ENCODE measurements at regions not wholly inside any gene's neighbourhood (a gene's known extent, or its start where the extent isn't known, plus 50 kb on each side); places are given as distances from the start of the nearest gene placed in this dataset.
"Not testable (repeated sequence)": the region's sequence is repeated elsewhere in the genome, so short reads cannot be mapped to it uniquely, and the experiment has no call there.

- DNase-seq: no peak
Observed at GRCh38 chr13:39895254-39895653, 239.8 kb downstream of the COG6 start.

- no peak for DNase-seq
Observed at GRCh38 chr13:39897636-39898035, 242.2 kb downstream of the COG6 start.

GRCh38 chr13:39900106-39900750 is 244.8 kb downstream of the COG6 start:
- no peak for DNase-seq

- no peak for DNase-seq
Observed at GRCh38 chr13:39904959-39905358, 249.5 kb downstream of the COG6 start.

GRCh38 chr13:39909634-39910033 is 254.2 kb downstream of the COG6 start:
- DNase-seq: no peak

GRCh38 chr13:39910041-39910440 is 254.6 kb downstream of the COG6 start:
- DNase-seq: no peak

GRCh38 chr13:39910833-39911232 is 255.4 kb downstream of the COG6 start:
- peak; percentile 49 for DNase-seq

GRCh38 chr13:39913339-39913738 is 257.9 kb downstream of the COG6 start:
- DNase-seq: no peak

- DNase-seq: no peak
Observed at GRCh38 chr13:39913928-39914327, 258.5 kb downstream of the COG6 start.

GRCh38 chr13:39915418-39915817 is 260.0 kb downstream of the COG6 start:
- DNase-seq: no peak

- no peak for DNase-seq
Observed at GRCh38 chr13:39916330-39916729, 260.9 kb downstream of the COG6 start.

GRCh38 chr13:39918620-39919236 is 263.3 kb downstream of the COG6 start:
- DNase-seq: no peak

- DNase-seq: no peak
Observed at GRCh38 chr13:39920613-39921012, 265.2 kb downstream of the COG6 start.

GRCh38 chr13:39926345-39926744 is 270.9 kb downstream of the COG6 start:
- no peak for DNase-seq

- DNase-seq: no peak
Observed at GRCh38 chr13:39928261-39928660, 272.8 kb downstream of the COG6 start.

- DNase-seq: no peak
Observed at GRCh38 chr13:39929583-39929982, 274.1 kb downstream of the COG6 start.

GRCh38 chr13:39930060-39930459 is 274.6 kb downstream of the COG6 start:
- no peak for DNase-seq

- DNase-seq: no peak
Observed at GRCh38 chr13:39930544-39931444, 275.3 kb downstream of the COG6 start.

- DNase-seq: no peak
Observed at GRCh38 chr13:39931505-39931904, 276.0 kb downstream of the COG6 start.

- not testable (repeated sequence) for DNase-seq
Observed at GRCh38 chr13:39932514-39932913, 277.1 kb downstream of the COG6 start.

- peak; percentile 18 for DNase-seq
Observed at GRCh38 chr13:39935155-39935554, 279.7 kb downstream of the COG6 start.

GRCh38 chr13:39938596-39938995 is 283.1 kb downstream of the COG6 start:
- no peak for DNase-seq

- DNase-seq: no peak
Observed at GRCh38 chr13:39941236-39941635, 285.8 kb downstream of the COG6 start.
